OCI-LY3 (cell line): ENCODE measurements at regions not wholly inside any gene's neighbourhood (a gene's known extent, or its start where the extent isn't known, plus 50 kb on each side); places are given as distances from the start of the nearest gene placed in this dataset.

Source experiments
- H2AFZ ChIP-seq: fragments of 200-600, 300-600 bp; shearing (Covaris generic); 2 replicates; pipeline ENCODE4 v1.6.0; 2014; ENCODE audit warnings: antibody characterized with exemption, low read depth, low read length
- H3K27ac ChIP-seq: fragments of 200-600, 300-600 bp; sonication (generic); 2 replicates; pipeline ENCODE4 v1.5.1; 2014; ENCODE audit warnings: mild to moderate bottlenecking, low read length, moderate library complexity, mixed read lengths
- H3K27me3 ChIP-seq: fragments of 200-600, 300-600 bp; sonication (generic); 2 replicates; pipeline ENCODE4 v1.6.1; 2014; ENCODE audit warnings: low read depth, low read length, mixed read lengths
- H3K36me3 ChIP-seq: fragments of 200-600, 300-600 bp; sonication (generic); replicated peaks from 2 replicates; pipeline ENCODE3; 2014; ENCODE audit warnings: low read depth, low read length, mixed read lengths
- H3K4me1 ChIP-seq: fragments of 300-600, 200-600 bp; sonication (generic); 2 replicates; pipeline ENCODE4 v1.6.1; 2014; ENCODE audit warnings: low read length, mixed read lengths
- H3K4me2 ChIP-seq: fragments of 200-600, 300-600 bp; sonication (generic); 2 replicates; pipeline ENCODE4 v1.6.1; 2014; ENCODE audit warnings: low read length, mixed read lengths
- H3K4me3 ChIP-seq: fragments of 300-600, 200-600 bp; sonication (generic); 2 replicates; pipeline ENCODE4 v1.5.1; 2014; ENCODE audit warnings: antibody characterized with exemption, mild to moderate bottlenecking, low read length, moderate library complexity
- H3K79me2 ChIP-seq: fragments of 300-600, 200-600 bp; shearing (Covaris generic); 2 replicates; pipeline ENCODE4 v1.6.1; 2014; ENCODE audit warnings: mild to moderate bottlenecking, low read length, mixed read lengths
- H3K9ac ChIP-seq: fragments of 300-600, 200-600 bp; shearing (Covaris generic); 2 replicates; pipeline ENCODE4 v1.6.0; 2014; ENCODE audit warnings: mild to moderate bottlenecking, low read length, moderate library complexity
- H3K9me3 ChIP-seq: fragments of 200-600, 300-600 bp; shearing (Covaris generic); 2 replicates; pipeline ENCODE4 v1.6.1; 2014; ENCODE audit warnings: low read length, mixed read lengths; ENCODE audit not compliant: insufficient read depth
- H4K20me1 ChIP-seq: fragments of 200-600, 300-600 bp; sonication (generic); 2 replicates; pipeline ENCODE4 v1.6.1; 2016; ENCODE audit warnings: low read length, mixed read lengths; ENCODE audit not compliant: insufficient read depth
- EZH2phosphoT487 ChIP-seq: fragments of 200-600 bp; shearing (Covaris generic); IDR thresholded peaks from 2 replicates; pipeline ENCODE4 v1.6.1; 2018; ENCODE audit warnings: antibody characterized with exemption, mixed run types, low read depth
- TF ChIP-seq, protein P1 (sequence below): fragments of 200-600, 300-600 bp; sonication (generic); IDR thresholded peaks from 2 replicates; pipeline ENCODE4 v1.5.1; 2014; ENCODE audit warnings: antibody characterized with exemption, low read length, low read depth

DNA sequence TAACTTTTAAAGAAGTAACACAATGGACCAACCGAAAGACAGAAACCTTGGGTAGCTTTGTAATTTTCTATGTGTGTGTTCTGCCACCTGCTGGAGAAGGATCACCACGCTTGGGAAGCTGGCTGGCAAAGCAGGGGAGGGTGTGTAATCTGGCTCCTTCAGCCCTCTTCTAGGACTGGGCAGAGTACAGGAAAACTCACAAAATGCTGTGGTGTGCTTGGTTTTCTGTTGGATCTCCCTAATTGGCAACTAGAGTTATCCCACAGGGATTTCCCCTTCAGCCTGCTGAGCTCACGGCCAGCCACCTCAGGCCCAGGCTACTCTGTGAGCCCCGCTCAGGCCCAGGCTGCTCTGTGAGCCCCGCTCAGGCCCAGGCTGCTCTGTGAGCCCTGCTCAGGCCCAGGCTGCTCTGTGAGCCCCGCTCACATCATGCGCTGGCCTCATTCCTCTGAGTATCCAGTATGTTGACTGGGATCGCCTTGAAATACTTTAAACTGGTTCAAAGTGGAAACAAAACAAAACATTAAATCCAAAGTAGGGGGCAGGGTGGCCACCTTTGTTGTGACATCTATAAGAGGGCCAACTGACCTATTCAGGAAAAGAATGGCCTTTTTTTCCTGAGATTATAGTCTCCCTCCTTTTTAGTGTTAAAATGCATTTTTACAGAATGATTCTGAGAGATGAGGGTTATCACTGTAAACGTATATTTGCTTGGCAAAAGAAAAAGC, 52.0 kb upstream of the RNU6-8 start:
- no peak overlapping the region for H3K4me2 ChIP-seq
- no peak overlapping the region for H3K4me3 ChIP-seq
- 0 out of 2 replicates have a peak overlapping the region, but pooled peaks have one; percentile 31 for H2AFZ ChIP-seq
- no peaks in the 10 kb centered on the region for H3K36me3 ChIP-seq
- no peaks in the 10 kb centered on the region for H4K20me1 ChIP-seq
- H3K27ac ChIP-seq, result no peak overlapping the region
- no peaks in the 10 kb centered on the region for H3K79me2 ChIP-seq
- TF ChIP-seq, protein P1, sequence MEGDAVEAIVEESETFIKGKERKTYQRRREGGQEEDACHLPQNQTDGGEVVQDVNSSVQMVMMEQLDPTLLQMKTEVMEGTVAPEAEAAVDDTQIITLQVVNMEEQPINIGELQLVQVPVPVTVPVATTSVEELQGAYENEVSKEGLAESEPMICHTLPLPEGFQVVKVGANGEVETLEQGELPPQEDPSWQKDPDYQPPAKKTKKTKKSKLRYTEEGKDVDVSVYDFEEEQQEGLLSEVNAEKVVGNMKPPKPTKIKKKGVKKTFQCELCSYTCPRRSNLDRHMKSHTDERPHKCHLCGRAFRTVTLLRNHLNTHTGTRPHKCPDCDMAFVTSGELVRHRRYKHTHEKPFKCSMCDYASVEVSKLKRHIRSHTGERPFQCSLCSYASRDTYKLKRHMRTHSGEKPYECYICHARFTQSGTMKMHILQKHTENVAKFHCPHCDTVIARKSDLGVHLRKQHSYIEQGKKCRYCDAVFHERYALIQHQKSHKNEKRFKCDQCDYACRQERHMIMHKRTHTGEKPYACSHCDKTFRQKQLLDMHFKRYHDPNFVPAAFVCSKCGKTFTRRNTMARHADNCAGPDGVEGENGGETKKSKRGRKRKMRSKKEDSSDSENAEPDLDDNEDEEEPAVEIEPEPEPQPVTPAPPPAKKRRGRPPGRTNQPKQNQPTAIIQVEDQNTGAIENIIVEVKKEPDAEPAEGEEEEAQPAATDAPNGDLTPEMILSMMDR, result peak; percentile 88
- TF ChIP-seq EZH2phosphoT487, result no peak
- H3K9ac ChIP-seq, result no peak overlapping the region
- H3K27me3 ChIP-seq, result no peaks in the 10 kb centered on the region
- H3K4me1 ChIP-seq, result peaks cover 14% of the 10 kb centered on the region
- H3K9me3 ChIP-seq, result no peaks in the 10 kb centered on the region

DNA sequence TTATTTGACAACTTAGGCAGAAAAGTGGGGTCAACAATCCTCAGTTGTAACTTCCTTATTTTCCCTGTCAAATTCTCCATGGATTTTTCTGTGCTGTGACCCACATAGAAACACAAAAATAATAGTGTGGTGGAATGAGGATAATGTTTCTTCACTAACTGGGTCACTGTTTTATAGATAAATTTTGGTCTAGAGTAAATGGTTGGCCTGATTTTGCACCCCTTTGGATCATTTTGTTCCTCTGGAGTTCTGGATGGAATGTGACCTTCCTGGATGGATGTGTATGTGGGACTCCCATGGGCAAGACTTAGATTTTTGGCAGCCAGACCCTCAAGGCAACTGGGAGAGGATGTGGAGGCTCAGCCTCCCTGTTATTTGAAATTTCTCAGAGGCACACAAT, 52.7 kb upstream of the RNU6-8 start:
- H3K4me2 ChIP-seq, result no peak overlapping the region
- H3K9me3 ChIP-seq, result no peaks in the 10 kb centered on the region
- no peak overlapping the region for H3K9ac ChIP-seq
- H4K20me1 ChIP-seq, result no peaks in the 10 kb centered on the region
- no peak overlapping the region for H3K4me3 ChIP-seq
- no peak overlapping the region for H3K27ac ChIP-seq
- TF ChIP-seq, protein P1, result no peak
- TF ChIP-seq EZH2phosphoT487, result no peak
- peaks cover 17% of the 10 kb centered on the region for H3K4me1 ChIP-seq
- no peaks in the 10 kb centered on the region for H3K27me3 ChIP-seq
- H3K79me2 ChIP-seq, result no peaks in the 10 kb centered on the region
- H2AFZ ChIP-seq, result no peak overlapping the region
- no peaks in the 10 kb centered on the region for H3K36me3 ChIP-seq

DNA sequence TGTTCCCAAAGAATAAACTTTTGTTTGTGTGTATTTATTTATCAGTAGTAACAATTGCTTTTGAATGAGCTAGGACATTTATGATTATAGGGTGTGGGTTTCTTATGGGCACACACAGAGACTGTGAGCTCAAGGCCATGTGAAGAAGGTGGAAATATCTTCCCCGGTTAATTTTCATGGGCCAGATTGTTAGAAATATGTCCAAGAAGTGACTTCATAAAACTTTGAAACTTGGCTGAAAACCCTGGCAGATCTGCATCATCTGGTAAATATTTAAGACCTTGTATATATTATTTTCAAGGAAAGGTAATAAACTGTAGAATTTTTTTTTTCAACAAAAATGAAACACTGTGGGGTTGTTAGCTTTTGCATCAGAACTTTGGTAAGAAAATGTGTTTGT, 53.5 kb upstream of the RNU6-8 start:
- no peak for TF ChIP-seq EZH2phosphoT487
- TF ChIP-seq, protein P1, result no peak
- Histone ChIP-seq H2AFZ (no peak overlapping the region), H3K27me3 (no peaks in the 10 kb centered on the region), H4K20me1 (no peaks in the 10 kb centered on the region), H3K4me1 (peaks cover 24% of the 10 kb centered on the region), H3K36me3 (no peaks in the 10 kb centered on the region), H3K4me3 (no peak overlapping the region), H3K4me2 (no peak overlapping the region), H3K27ac (no peak overlapping the region), H3K9me3 (no peaks in the 10 kb centered on the region), H3K79me2 (no peaks in the 10 kb centered on the region), H3K9ac (no peak overlapping the region)

DNA sequence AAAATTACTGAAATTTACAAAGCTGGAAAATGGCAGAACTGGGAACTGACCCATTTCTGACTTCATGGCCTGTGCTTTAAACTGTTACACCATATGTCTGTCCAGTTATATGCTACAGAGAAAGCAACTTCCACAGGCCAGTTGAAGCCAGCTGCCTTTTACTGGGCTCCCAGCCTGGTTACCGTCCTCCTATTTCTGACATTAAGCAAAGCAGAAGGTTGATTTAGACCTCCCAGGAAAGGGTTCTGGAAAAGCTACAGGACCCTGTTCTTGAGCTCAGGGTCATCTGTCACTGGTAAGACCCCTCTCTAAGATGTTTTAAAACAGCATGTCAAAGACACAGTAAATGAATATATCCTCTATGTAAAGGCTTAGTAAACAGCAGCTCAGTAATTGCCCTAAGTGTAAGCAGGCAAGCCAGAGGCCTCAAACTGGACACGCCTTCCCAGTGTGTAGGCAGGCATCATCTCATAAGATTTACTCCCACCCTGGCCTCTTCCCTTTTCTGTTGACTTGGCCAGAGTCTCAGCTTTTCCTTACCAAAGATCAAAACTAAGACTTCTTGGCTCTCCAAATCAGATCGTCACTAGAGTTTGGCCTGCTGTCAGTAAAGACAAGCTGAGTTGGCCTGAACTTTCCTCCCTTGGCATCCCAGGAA, 55.4 kb upstream of the RNU6-8 start:
- Histone ChIP-seq H3K9ac (no peak overlapping the region), H2AFZ (no peak overlapping the region)

More for the DNA sequence above, 55.4 kb upstream of the RNU6-8 start:
- Histone ChIP-seq H3K36me3 (no peaks in the 10 kb centered on the region), H3K79me2 (no peaks in the 10 kb centered on the region), H4K20me1 (no peaks in the 10 kb centered on the region), H3K27ac (no peak overlapping the region), H3K27me3 (no peaks in the 10 kb centered on the region), H3K4me1 (peaks cover 26% of the 10 kb centered on the region), H3K9me3 (0 out of 2 replicates have a peak, but pooled peaks cover 3% of the 10 kb centered on the region), H3K4me2 (no peak overlapping the region), H3K4me3 (no peak overlapping the region)
- no peak for TF ChIP-seq EZH2phosphoT487
- TF ChIP-seq, protein P1, result no peak
